ENCODE measurements at regions not wholly inside any gene's neighbourhood (a gene's known extent, or its start where the extent isn't known, plus 50 kb on each side); places are given as distances from the start of the nearest gene placed in this dataset.

- no peak for DNase-seq
These were observed 1569.7 kb upstream of the IGFBP7 start for GRCh38 chr4:58679886-58680285.

- DNase-seq: no peak
These were observed 1568.9 kb upstream of the IGFBP7 start for GRCh38 chr4:58679051-58679450.

- DNase-seq: no peak
These were observed 1559.6 kb upstream of the IGFBP7 start for GRCh38 chr4:58669783-58670182.

GRCh38 chr4:58665649-58666048 is 1555.5 kb upstream of the IGFBP7 start:
- DNase-seq: no peak

DNA sequence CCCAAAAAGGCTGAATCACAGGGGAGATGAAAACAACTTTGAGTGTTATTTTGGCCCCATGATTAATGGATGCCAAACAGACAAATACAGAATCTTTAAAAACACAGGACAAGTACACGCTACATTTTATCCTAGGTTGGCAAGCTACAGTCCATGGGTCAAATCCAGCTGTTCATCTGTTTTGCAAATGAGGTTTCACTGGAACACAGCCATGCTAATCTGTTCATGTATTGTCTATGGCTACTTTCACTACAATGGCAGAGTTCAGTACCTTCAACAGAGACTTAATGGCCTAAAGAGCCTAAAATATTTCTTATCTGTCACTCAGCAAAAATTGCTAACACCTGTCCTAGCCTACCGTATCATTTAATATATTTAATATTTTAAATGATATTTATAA is 1548.5 kb upstream of the IGFBP7 start:
- DNase-seq: no peak

GRCh38 chr4:58653251-58653650 is 1543.1 kb upstream of the IGFBP7 start:
- DNase-seq: no peak

GRCh38 chr4:58649226-58649625 is 1539.0 kb upstream of the IGFBP7 start:
- DNase-seq: peak; percentile 84

DNA sequence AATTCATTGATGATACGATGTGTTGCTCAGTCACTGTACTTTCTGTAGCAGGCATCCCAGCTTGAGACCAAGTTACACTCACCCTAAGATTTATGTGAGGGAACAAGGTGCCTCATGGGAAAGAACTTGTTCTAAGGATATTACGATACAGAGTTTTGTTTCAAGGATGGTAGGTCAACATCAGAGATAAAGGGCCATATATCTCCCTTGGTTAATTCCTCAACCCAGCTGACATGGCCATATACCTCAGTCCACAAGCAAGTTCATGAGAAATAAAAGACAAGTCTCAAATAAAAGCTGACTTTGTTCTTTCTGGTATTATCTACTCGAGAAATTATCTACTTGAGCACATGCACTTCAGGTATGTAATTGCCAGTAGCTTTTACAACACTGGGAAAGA is 1535.9 kb upstream of the IGFBP7 start:
- no peak for DNase-seq

GRCh38 chr4:58644549-58644948 is 1534.4 kb upstream of the IGFBP7 start:
- no peak for DNase-seq

- DNase-seq: no peak
These were observed 1526.2 kb upstream of the IGFBP7 start for GRCh38 chr4:58636381-58636780.

- DNase-seq: no peak
These were observed 1507.0 kb upstream of the IGFBP7 start for GRCh38 chr4:58617226-58617625.

- DNase-seq: no peak
These were observed 1500.8 kb upstream of the IGFBP7 start for GRCh38 chr4:58611012-58611411.

GRCh38 chr4:58606303-58606702 is 1496.1 kb upstream of the IGFBP7 start:
- DNase-seq: no peak

DNA sequence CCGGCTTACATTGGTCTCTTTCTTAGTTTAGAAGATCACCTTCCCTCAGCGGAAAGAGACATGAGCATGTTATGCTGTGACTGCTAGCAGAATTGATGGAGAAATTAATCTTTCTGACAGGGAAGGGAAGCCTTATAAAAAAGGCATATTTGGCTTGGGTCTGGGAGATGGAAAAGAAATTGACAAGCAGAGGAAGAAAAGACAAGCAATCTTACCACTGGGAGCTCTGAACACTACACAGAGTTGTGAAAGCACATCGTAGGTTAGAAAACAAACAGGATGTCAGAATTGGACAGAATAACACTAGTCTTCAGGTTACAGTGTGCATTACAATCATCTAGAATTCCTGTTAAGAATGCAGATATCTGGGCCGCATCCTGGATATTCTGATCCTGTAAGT is 1493.8 kb upstream of the IGFBP7 start:
- no peak for DNase-seq

DNA sequence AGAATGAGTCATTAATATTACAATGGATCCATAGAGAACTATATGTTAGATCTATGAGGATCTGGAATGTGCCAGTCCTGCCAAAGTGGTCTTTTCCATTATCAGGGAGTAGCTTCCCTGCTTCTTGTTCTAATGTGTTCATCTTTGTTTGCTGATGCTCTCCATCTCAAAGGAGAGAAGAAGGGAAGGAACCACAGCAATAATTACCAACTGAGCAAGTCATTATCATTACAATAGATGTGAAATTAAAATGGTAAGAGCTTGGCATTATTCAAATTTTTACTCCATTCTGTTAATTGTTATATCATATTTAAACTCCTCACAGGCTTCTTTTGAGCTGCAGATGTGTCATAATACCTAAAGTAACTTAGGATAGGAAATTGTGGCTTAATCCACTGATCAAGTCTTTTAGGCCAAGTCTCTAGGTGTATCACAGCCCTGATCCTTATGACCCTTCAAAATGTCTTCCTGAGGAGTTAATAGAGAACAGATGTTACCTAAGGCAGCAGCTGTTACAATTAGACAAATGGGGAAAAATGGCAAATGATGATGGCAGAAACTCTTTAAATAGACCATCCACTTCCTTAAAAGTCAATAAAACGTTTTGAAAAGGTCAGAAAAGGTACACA is 1492.7 kb upstream of the IGFBP7 start:
- peak; percentile 62 for DNase-seq

- no peak for DNase-seq
These were observed 1491.8 kb upstream of the IGFBP7 start for GRCh38 chr4:58602022-58602421.

DNA sequence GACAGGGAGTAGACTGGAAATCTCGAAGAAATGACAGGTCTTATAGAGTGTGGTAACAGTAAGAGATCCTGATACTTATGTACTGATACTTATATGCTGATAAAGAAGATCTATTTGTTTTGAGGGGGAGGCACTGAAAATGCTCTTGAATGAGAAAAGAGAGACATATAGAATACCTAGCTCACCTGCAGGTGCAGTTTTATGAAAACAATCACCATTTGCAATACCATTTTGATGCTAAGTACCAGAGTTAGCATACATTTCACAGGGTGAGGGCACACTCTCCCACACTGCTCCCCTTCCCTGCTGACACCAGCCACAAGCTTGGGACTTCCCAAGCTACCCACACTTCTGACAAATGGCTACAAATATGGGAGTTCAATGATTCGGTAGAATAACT is 1490.1 kb upstream of the IGFBP7 start:
- no peak for DNase-seq

DNA sequence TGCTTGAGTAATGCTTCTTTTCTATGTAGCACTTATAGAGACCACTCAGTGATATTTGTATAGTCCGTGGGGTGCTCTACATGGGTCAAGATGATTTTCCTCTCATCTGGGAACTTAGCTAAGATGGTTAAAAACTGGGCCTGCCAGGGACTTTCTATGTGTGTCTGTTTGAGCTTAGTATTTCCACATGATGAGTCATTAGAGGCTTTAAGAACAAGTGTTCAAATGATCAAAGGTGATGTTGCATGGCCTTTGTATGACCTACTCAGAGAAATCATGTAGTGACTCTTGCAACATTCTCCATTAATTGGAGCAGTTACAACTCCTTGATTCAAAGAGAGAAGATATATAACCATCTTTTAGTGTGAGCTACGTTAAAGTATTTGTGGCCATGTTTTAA is 1480.5 kb upstream of the IGFBP7 start:
- DNase-seq: no peak

DNA sequence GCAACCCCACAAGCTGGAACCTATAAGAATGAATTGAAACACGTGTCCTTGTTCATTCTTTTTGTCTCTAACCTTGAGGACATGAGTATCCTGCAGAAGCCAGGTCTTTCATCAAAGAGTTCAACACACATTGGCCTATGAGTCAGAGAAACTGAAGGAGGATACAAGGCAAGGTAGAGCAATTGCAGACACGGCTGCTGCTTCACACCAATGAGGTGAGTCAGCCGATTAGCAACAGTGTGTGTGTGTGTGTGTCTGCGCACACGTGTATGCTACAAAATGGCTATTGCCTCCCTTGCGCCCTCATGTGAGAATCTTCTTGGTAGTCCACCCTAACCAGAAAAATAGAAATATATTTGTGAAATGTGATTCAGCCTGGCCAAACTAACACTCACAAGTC is 1477.7 kb upstream of the IGFBP7 start:
- no peak for DNase-seq

GRCh38 chr4:58566260-58566659 is 1456.1 kb upstream of the IGFBP7 start:
- DNase-seq: peak; percentile 11

GRCh38 chr4:58564695-58565475 is 1454.7 kb upstream of the IGFBP7 start:
- DNase-seq: no peak

DNA sequence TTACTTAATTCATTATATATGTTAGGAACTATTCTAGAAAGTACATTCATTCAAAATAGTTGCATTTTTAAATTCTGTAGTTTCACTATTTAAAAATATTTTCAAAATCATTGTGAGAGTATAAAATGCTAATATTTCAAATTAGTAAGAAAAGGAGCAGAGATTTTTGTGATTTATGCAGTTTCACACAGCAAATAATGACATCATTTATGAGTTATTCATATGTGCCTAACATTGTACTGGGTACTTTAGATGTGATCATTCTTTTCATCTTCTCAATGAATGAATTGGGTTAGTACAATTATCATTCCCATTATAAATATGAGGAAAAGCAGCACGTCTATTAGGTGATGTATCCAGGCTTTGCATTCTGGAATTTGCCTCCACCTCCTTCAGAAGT is 1451.0 kb upstream of the IGFBP7 start:
- DNase-seq: no peak

- no peak for DNase-seq
These were observed 1450.6 kb upstream of the IGFBP7 start for GRCh38 chr4:58560736-58561135.

GRCh38 chr4:58553679-58554078 is 1443.5 kb upstream of the IGFBP7 start:
- DNase-seq: no peak

DNA sequence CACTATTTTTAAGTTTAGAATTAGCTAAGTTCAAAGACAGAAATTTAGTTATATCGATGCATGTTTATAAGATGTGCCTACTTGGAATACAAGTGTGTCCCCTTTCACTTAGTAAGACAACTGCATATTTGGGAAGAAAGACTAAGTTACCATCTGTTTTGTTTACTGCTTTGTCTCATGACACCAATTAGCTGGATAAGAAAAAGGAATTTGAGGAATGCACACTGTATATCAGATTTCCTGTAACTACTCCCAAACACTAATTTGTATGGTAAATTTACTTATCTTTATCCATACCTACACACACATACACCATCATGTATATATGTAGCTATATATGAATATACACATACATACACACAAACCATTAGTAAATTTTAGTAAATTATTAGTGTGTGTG is 1442.8 kb upstream of the IGFBP7 start:
- no peak for DNase-seq
